Cardiac muscle cell (in vitro differentiated cells and primary cell): ENCODE measurements at regions not wholly inside any gene's neighbourhood (a gene's known extent, or its start where the extent isn't known, plus 50 kb on each side); places are given as distances from the start of the nearest gene placed in this dataset.

Experiments
- DNase-seq, 2 donors: peaks; one replicate each; pipeline versions ENCODE4 v3.0.0 to v3.0.0-alpha.2; 2010 to 2017; ENCODE audit warnings: low read depth in 1 of 2, low spot score in 1 of 2
- H3K27ac ChIP-seq: fragments of 200-600 bp; sonication (generic); 2 replicates; pipeline ENCODE4 v1.5.1; 2016
- H3K27me3 ChIP-seq: fragments of 200-600 bp; sonication (generic); 2 replicates; pipeline ENCODE4 v1.6.0; 2016; ENCODE audit warnings: control low read depth
- H3K36me3 ChIP-seq: fragments of 200-600 bp; sonication (generic); 2 replicates; pipeline ENCODE4 v1.5.1; 2016; ENCODE audit warnings: control low read depth
- H3K4me1 ChIP-seq: fragments of 200-600 bp; sonication (generic); 2 replicates; pipeline ENCODE4 v1.8.1; 2017; ENCODE audit warnings: low read depth, mild to moderate bottlenecking, mixed run types
- H3K4me3 ChIP-seq: fragments of 200-600 bp; sonication (generic); 2 replicates; pipeline ENCODE4 v1.5.1; 2016; ENCODE audit warnings: mild to moderate bottlenecking
- H3K9me3 ChIP-seq: fragments of 200-600 bp; sonication (generic); 2 replicates; pipeline ENCODE4 v1.5.1; 2017; ENCODE audit warnings: low read depth, mild to moderate bottlenecking, control low read depth
- CTCF ChIP-seq: IDR thresholded peaks from 2 replicates; pipeline ENCODE4 v1.5.1; 2012; ENCODE audit warnings: low read depth, mild to moderate bottlenecking, low read length

GRCh38 chr9:114733816-114734215 lies 51.8 kb upstream of the TEX48 start:
- DNase-seq = peak in 1 of 2 donors; percentile 23
- Histone ChIP-seq H3K9me3 (no peaks in the 10 kb centered on the region), H3K4me1 (no peaks in the 10 kb centered on the region), H3K4me3 (no peak overlapping the region), H3K27me3 (peaks cover 47% of the 10 kb centered on the region), H3K36me3 (no peaks in the 10 kb centered on the region), H3K27ac (no peak overlapping the region)
- no peak for TF ChIP-seq CTCF

DNA sequence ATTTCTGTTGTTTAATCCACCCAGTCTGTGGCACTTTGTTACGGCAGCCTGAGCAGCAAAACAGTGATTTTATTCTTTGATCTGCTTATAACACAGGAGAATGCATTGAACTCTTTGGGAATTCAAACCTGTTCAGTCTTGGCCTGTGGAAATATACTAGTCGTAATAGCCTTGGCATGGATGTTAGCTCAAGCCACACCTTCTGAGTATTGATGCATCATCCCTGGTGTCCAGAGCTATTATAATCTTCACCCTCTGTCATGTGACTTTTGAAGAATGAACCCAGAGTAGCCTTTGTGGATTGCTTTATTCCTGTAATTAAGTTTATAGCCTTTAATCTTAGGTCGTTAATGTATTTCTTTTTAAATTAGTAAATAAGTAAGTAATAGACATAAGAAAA lies 50.8 kb upstream of the TEX48 start:
- Histone ChIP-seq H3K9me3 (no peaks in the 10 kb centered on the region), H3K4me3 (no peak overlapping the region), H3K27me3 (peaks cover 38% of the 10 kb centered on the region), H3K36me3 (no peaks in the 10 kb centered on the region), H3K27ac (no peak overlapping the region), H3K4me1 (no peaks in the 10 kb centered on the region)
- TF ChIP-seq CTCF = no peak
- DNase-seq = no peak
